Fibroblast of lung (primary cell): ENCODE measurements at regions not wholly inside any gene's neighbourhood (a gene's known extent, or its start where the extent isn't known, plus 50 kb on each side); places are given as distances from the start of the nearest gene placed in this dataset.
"Not testable (repeated sequence)": the region's sequence is repeated elsewhere in the genome, so short reads cannot be mapped to it uniquely, and the experiment has no call there.

Experiments used
- CTCF ChIP-seq, 2 donors: IDR thresholded peaks in 1 of 2; conservative IDR thresholded peaks in 1 of 2; 1 replicate in 1 of 2; 2 replicates in 1 of 2; pipeline ENCODE4 v1.5.1; 2011 to 2012; ENCODE audit warnings: low read length in 2 of 2, control low read depth in 1 of 2, inconsistent platforms in 1 of 2, low read depth in 1 of 2, mild to moderate bottlenecking in 1 of 2
- EZH2 ChIP-seq: IDR thresholded peaks from 2 replicates; pipeline ENCODE4 v1.5.1; 2012; ENCODE audit warnings: low read length, control low read depth, mild to moderate bottlenecking; ENCODE audit errors: missing control alignments

- TF ChIP-seq CTCF (conservative IDR thresholded peaks at IDR 0.05 in 1 of 2, IDR thresholded peaks at IDR 0.05 in 1 of 2; ENCODE audit: low read depth in 1 of 2, low read length in 2 of 2); EZH2: not testable (repeated sequence)
Observed at GRCh38 chr1:72983011-72983410, 700.7 kb upstream of the NEGR1 start.
